ENCODE measurements at regions not wholly inside any gene's neighbourhood (a gene's known extent, or its start where the extent isn't known, plus 50 kb on each side); places are given as distances from the start of the nearest gene placed in this dataset.
"Not testable (repeated sequence)": the region's sequence is repeated elsewhere in the genome, so short reads cannot be mapped to it uniquely, and the experiment has no call there.

DNA sequence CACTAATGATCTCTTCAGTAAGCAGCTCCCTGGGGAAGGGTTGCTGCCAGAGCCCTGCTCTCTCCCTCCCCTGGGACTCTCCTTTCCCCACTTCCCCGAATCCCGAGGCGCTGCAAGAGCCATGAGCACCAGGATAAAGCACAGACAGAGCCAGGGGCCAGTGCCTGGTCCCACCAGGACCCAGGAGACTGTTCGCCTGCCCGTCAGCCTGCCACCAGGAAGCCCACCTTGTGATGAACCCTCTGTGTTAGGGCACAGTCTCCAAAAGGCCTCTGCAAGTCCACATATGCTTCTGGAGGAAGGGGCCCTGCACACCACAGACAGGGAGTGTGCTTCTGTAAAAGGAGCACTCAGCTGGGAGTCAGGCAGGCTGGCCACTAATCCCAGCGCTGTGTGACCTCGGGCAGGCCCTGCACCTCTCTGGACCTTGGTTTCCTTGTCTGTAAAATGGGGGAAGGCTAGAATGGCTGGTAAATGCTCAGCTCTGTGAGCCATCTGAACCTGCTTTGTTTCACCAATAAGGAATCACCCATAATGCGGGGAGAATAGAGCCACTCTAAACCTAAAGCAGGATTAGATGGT is 209.4 kb downstream of the TBC1D2B start:
- DNase-seq; ATAC-seq; intact Hi-C loops (cut with DNase I, micrococcal nuclease): not testable (repeated sequence)

DNA sequence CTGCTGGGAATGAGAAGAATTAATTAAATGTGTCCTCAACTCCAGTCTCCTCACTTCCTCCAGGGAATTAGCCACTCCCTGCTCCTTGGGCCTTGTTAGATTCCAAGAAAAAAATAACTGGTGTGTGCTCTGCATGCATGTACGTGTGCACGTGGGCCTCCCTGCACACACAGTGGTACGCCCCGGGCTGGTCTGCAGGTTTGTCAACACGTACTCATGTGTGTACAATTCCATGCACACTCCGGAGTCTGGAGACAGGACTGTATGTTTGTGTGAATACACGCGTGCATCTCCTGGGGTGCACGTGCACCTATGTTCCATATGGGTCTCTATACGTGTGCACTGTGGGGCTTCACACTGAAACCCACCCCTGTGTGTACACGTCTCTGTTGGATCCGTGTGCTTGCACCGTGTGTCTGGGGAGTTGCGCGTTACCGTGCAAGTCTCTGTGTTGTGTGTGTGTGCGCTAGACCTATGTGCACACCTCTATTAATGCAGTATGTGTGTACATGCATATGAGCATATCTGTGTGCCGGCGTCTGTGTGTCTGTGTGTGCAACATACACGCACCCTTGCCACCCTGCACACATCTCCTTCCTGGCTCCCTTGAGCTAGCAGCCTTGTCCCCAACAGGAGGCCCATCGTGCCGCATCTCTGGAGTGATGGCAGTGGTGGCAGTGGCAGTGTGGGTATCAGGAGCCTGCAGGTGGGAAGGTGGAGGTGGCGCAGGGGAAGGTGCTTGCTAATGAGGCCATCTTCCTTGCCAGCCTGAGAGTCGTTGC is 210.1 kb downstream of the TBC1D2B start:
- intact Hi-C loops (cut with DNase I, micrococcal nuclease): no loop called here
- DNase-seq: peak in 1 of 2 donors; percentile 9
- ATAC-seq: no peak

DNA sequence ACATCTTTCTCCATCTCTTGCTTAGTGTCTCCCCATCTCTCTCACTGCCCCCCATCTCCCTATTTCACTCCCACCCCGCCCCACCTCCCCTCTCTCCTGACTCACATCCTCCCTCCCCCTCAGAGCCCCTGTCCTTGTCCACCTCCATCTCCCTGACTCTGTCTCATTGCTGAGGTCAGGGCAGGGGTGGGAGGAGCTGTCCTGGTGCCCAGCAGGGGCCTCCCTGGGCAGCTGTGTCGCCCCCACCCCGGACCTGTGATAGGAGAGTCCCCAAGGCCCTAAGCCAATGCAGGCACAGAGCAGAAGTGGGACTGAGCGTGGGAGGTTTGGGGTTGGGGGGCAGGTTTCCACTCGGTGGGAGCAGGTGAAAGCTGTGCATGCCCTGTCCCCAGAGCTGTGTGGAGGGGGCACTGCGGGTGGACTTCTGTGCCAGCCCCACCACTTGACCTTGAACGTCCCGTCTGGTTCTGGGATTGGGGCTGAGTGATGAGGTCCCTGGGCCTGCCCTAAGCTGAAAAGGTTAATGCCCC is 210.8 kb downstream of the TBC1D2B start:
- ATAC-seq (no peak), DNase-seq (peak in 1 of 2 donors; percentile 14)
- intact Hi-C loops (cut with DNase I, micrococcal nuclease): no loop called here

GRCh38 chr15:77866186-77866585 is 211.3 kb downstream of the TBC1D2B start:
- ATAC-seq (no peak), DNase-seq (no peak)
- intact Hi-C loops (cut with DNase I, micrococcal nuclease): no loop called here

DNA sequence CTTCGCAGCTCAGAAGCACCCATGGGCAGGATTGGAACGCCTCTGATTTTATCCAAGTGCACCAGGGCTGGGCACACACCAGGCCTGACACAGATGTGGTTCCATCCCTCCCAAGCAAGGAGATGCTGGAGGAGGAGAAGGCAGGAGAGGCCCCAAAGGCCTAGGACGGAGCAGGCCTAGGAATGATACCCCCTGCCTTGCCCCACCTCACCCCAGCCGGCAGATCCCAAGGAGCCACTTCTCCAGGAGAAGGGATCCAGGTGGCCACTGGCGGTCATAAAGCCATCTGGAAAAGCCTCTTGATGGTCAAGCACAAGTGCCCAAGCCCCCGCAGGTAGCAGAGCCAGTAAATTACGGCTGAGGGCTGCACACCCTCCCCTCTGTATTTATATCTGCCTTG is 211.8 kb downstream of the TBC1D2B start:
- intact Hi-C loops (cut with DNase I, micrococcal nuclease): no loop called here
- DNase-seq: no peak
- no peak for ATAC-seq

DNA sequence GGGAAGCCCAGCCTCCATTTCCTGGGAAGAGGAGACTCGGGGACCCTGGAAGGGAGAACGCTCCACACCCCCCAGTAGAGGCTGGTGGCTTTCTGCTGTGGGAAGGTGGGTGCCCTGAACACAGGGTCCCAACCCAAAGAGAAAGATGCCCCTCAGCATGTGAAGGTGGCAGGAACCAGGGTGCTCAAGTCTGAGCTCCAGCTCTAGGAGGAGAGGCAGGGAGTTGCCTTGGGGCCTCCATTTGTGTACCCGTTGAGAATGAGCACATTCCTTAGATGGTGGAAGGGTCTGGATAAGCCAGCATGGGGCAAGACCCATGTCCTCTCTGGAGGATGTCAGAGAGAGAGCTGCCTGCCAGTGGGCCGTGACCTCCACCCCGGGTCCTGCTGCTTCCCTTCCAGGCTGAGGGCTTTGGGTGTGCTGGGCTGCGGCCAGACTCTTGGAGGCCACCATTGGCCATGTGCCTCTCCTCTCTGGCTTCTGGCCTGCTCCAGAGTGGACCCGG is 212.4 kb downstream of the TBC1D2B start:
- intact Hi-C loops (cut with DNase I, micrococcal nuclease): no loop called here
- ATAC-seq (no peak), DNase-seq (no peak)

DNA sequence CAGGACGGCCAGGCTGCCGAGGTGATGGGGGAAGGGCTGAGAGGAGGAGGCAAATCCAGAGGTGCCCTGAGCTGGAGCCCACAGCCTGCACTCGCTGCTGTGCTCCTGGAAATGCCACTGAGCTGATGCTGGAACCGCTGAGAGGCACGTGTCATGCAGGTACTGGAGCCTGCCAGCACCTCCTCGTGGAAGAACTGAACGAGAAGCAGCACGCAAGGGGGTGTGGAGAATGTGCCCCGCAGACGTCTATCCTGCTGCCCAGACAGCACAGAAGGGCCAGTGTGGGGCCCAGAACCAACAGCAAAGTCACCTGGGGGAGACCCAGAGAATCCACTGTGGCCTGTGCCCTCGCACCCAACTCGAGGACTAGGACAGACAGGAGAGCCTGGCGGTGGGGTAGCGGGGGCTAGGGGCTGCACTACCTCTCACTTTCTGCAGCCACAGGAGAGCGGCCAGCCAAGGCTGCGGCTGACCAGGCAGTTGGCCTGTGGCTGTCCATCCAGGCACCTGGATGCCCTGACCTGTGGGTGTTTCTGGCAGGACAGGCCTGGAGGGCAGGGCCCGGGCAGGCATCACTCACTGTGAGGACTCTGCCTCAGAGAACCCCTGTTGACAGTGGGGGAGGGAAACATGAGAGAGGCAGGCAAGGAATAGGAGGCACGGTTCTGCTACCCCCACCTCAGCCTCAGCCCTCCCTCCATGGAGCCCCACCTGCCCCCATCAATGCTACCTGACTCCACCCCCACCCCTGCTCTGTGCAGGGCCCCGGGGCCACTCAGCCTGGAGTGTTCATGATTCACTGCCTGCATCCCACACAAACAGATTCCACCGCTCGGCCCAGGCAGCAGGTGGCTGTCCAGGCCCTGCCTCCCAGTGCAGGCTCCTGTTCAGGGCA is 213.1 kb downstream of the TBC1D2B start:
- peak in 1 of 2 donors; percentile 13 for DNase-seq

DNA sequence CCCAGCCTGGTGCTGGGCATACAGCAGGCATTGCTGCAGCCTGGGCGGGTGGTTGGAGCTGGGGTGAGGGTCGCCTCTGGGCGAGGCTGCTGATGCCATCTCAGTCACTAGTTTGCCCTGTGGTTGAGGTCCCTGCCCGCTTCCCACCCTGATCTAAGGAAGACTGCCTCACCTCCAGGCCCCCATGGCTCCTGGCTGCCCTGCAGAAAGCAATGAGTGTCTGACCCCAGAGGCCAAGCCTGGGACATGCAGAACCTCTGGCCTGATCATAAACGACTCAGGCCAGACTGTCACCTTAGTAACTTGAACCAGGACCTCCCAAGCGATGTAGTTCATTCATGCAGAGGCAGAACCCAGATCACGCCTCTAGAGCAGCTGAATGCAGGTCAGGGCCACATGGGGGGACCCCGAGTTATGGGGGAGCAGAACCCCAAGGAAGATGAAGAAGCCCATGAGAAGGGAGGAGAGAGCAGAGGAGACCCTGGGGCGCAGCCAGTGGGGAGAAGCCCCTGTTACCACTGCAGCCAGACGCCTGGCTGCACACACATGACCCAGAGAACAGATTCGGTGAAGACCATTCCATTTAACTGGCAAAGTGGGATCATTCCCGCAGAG is 213.9 kb downstream of the TBC1D2B start:
- ATAC-seq: no peak
- DNase-seq: peak in 1 of 2 donors; percentile 14
- intact Hi-C loops (cut with DNase I, micrococcal nuclease): no loop called here

More for the DNA sequence above, 213.1 kb downstream of the TBC1D2B start:
- intact Hi-C loops (cut with DNase I, micrococcal nuclease): no loop called here
- ATAC-seq: no peak

- no peak for ATAC-seq
- DNase-seq: peak in 1 of 2 donors; percentile 19
- intact Hi-C loops (cut with DNase I, micrococcal nuclease): no loop called here
Observed at GRCh38 chr15:77862651-77863104, 214.8 kb downstream of the TBC1D2B start.

DNA sequence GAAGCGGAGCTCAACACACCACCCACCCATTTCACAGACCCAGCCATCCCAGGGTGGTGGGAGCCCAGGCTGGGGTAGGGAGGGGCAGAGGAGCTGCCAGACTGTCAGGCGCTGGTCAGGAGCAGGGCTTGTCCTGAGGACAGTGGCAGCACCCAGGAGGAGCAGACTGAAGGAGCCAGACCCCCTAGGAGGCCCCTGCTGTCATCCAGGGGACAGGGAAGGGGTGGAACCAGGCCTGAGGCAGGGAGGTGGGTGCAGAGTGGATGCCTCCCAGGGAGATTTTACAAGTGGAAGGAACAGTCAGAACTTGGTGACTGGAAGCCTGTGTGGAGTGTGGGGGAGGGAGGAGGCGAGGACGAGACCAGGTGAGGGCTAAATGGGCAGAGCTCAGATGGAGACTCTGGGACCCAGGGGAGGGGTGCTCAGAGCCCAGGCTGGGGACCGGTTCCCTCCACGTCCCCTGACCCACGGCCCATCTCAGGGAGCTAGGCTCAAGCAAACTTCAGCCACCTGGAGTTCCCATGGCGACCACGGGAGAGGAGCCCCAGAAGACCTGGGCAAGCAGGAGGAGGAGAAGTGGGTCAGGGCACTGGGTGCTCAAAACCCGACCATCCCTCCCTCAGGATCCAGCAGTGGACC is 215.4 kb downstream of the TBC1D2B start:
- intact Hi-C loops (cut with DNase I, micrococcal nuclease); ATAC-seq: not testable (repeated sequence)
- peak in 1 of 2 donors; percentile 17 for DNase-seq

GRCh38 chr15:77860071-77860691 is 217.3 kb downstream of the TBC1D2B start:
- intact Hi-C loops (cut with DNase I, micrococcal nuclease): no loop called here
- ATAC-seq: peak; percentile 8
- DNase-seq: peak in 1 of 2 donors; percentile 24

DNA sequence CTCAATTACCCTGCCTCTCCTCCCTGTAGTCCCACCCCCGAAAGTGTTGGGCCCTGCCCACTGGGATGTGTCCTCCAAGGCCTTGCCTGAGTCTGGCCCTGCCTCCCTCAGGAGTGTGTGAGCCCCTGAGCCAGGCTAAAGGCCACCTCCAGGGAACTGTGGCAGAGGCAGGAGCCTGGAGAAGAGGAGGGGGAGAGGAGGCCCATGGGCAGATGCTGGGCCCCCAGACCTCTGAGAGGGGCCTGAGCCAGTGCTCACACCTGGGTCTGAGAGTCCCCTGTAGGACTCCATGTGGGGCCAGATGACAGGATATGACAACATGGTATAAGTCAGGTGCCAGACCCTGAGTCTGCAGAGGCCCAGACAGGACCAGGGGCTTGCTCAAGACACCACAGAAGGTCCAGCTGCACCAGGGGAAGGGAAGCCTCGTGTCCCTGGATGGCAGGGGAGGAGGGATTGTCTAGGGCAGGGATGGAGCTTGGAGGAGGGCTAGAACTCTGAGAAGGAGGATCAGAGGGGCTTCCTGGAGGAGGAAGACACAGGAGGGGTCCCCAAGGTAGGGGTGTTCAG is 217.9 kb downstream of the TBC1D2B start:
- DNase-seq (peak; percentile 84 to 85), ATAC-seq (peak; percentile 95)
- intact Hi-C loops (cut with DNase I, micrococcal nuclease): no loop called here

DNA sequence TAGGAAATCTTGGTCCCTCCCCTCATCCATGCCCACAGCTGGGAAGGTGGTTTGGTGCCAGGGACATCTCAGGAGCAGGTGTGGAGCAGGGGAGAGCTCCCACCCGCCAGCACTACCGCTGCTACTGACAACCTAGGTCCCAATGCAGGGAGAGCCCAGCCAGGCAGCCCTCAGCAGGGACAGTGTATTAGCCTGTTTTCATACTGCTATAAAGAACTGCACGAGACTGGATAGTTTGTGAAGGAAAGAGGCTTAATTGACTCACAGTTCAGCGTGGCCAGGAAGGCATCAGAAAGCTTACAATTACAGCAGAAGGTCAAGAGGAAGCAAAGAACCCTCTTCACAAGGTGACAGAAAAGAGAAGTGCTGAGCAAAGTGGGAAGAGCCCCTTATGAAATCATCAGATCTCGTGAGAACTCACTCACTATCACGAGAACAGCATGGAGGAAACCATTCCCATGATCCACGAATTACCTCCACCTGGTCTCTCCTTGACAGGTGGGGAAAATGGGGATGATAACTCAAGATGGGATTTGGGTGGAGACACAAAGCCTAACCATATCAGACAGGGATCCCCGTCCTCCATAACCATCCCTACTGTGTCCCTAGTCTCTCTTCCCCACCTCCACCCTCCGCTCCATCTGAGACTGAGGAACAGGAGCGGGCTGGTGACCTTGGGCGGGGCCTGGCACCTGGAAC is 218.6 kb downstream of the TBC1D2B start:
- ATAC-seq (peak; percentile 38), DNase-seq (no peak)
- intact Hi-C loops (cut with DNase I, micrococcal nuclease): no loop called here

DNA sequence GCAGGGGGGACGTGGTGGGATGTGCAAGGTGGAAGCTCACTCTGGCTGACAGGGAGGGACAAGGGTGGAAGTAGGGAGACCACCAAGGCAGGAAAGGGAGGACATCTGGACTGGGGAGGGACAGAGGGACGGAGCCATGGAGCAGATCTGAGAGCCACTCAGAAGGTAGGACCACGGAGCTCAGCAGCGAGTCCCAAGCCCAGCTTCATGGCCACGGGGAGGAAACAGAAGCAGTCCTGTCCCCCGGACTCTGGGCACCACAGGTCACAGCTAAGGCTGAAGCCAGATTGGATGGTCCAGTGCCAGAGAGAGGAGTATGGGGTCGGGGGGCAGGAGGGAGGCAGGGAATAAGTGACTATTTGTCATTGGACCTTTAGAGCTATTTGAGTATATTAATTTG is 220.1 kb downstream of the TBC1D2B start:
- intact Hi-C loops (cut with DNase I, micrococcal nuclease): no loop called here
- no peak for ATAC-seq
- DNase-seq: peak in 1 of 2 donors; percentile 17

GRCh38 chr15:77856705-77857346 is 220.7 kb downstream of the TBC1D2B start:
- intact Hi-C loops (cut with DNase I, micrococcal nuclease): no loop called here
- ATAC-seq (no peak), DNase-seq (peak in 1 of 2 donors; percentile 19)

GRCh38 chr15:77855871-77856270 is 221.6 kb downstream of the TBC1D2B start:
- ATAC-seq (no peak), DNase-seq (no peak)
- intact Hi-C loops (cut with DNase I, micrococcal nuclease): no loop called here
